Esophagus squamous epithelium (tissue), 5 donors: ENCODE measurements at regions not wholly inside any gene's neighbourhood (a gene's known extent, or its start where the extent isn't known, plus 50 kb on each side); places are given as distances from the start of the nearest gene placed in this dataset.

Source experiments
- DNase-seq: peaks from one replicate; lab custom pipeline; 2025; lab: John Stamatoyannopoulos, UW
- H3K27ac ChIP-seq, 4 donors: fragments of 200-600 bp; sonication (generic); one replicate each; pipeline ENCODE4 v1.5.1; 2016 to 2019; ENCODE audit warnings: mild to moderate bottlenecking in 1 of 4
- H3K27me3 ChIP-seq, 4 donors: fragments of 200-600 bp; sonication (generic); 1 replicate in 3 of 4; 2 replicates in 1 of 4; pipeline versions ENCODE4 v1.5.1 to v1.6.0; 2017 to 2021; ENCODE audit warnings: antibody characterized with exemption in 1 of 4
- H3K36me3 ChIP-seq, 3 donors: fragments of 200-600 bp; sonication (generic); one replicate each; pipeline ENCODE4 v1.5.1; 2016 to 2019
- H3K4me1 ChIP-seq, 3 donors: fragments of 200-600 bp; sonication (generic); one replicate each; pipeline ENCODE4 v1.5.1; 2017 to 2019
- H3K4me3 ChIP-seq, 4 donors: fragments of 200-600 bp; sonication (generic); 1 replicate in 3 of 4; 2 replicates in 1 of 4; pipeline ENCODE4 v1.5.1; 2016 to 2019; ENCODE audit warnings: mild to moderate bottlenecking in 2 of 4, moderate library complexity in 1 of 4
- H3K9me3 ChIP-seq, 3 donors: fragments of 200-600 bp; sonication (generic); one replicate each; pipeline ENCODE4 v1.5.1; 2016 to 2019
- CTCF ChIP-seq, 6 experiments: fragments of 450-650 bp in 4 of 6; fragments of 200-600 bp in 2 of 6; sonication (generic) in 2 of 6; IDR thresholded peaks; one replicate each; pipeline ENCODE4 v1.5.1; 2016 to 2019; ENCODE audit warnings: antibody characterized with exemption in 6 of 6, mild to moderate bottlenecking in 4 of 6, moderate library complexity in 4 of 6
- POLR2A ChIP-seq, 4 donors: fragments of 450-650 bp; IDR thresholded peaks; one replicate each; pipeline ENCODE4 v1.6.1; 2017; ENCODE audit warnings: antibody characterized with exemption in 4 of 4, mild to moderate bottlenecking in 4 of 4, moderate library complexity in 3 of 4
- WGBS, 2 donors: methylation state at CpG; one replicate each; pipeline ENCODE4 v1.1.5; 2018; 5-methylcytosine and 5-hydroxymethylcytosine counted together
- intact Hi-C: fragments of 100-400 bp; cut with DNase I; formaldehyde crosslinking; loops from one replicate; pipeline ENCODE4 v1.15.0; 2022
- donor health status: DM: yes; HTN: yes; CAD: no.

- Histone ChIP-seq H3K27me3 (no peaks in the 10 kb centered on the region), H3K9me3 (no peaks in the 10 kb centered on the region), H3K4me1 (no peaks in the 10 kb centered on the region), H3K36me3 (no peaks in the 10 kb centered on the region), H3K27ac (no peak overlapping the region), H3K4me3 (no peak overlapping the region)
- TF ChIP-seq POLR2A (IDR thresholded peaks at IDR 0.05): no peak
- no peak for TF ChIP-seq CTCF (IDR thresholded peaks at IDR 0.05)
- WGBS, 2 donors: 44 to 82% methylated on average over 1 of the region's 1 CpG
- no peak for DNase-seq
- intact Hi-C loops: no loop called here
These were observed 1787.0 kb upstream of the PIK3C3 start for GRCh38 chr18:40168026-40168425.

GRCh38 chr18:40163254-40163653 lies 1791.8 kb upstream of the PIK3C3 start:
- intact Hi-C loops: no loop called here
- Histone ChIP-seq H3K36me3 (no peaks in the 10 kb centered on the region), H3K9me3 (no peaks in the 10 kb centered on the region), H3K27me3 (no peaks in the 10 kb centered on the region), H3K4me1 (no peaks in the 10 kb centered on the region), H3K27ac (no peak overlapping the region), H3K4me3 (no peak overlapping the region)
- TF ChIP-seq CTCF (IDR thresholded peaks at IDR 0.05) (no peak), POLR2A (IDR thresholded peaks at IDR 0.05) (no peak)
- DNase-seq: no peak

GRCh38 chr18:40160361-40160760 lies 1794.7 kb upstream of the PIK3C3 start:
- Histone ChIP-seq H3K27ac (no peak overlapping the region), H3K27me3 (no peaks in the 10 kb centered on the region), H3K4me3 (no peak overlapping the region), H3K4me1 (no peaks in the 10 kb centered on the region), H3K9me3 (no peaks in the 10 kb centered on the region), H3K36me3 (no peaks in the 10 kb centered on the region)
- DNase-seq: no peak
- intact Hi-C loops: no loop called here
- WGBS, 2 donors: 65 to 83% methylated on average over 2 of the region's 2 CpGs
- TF ChIP-seq CTCF (IDR thresholded peaks at IDR 0.05): no peak
- no peak for TF ChIP-seq POLR2A (IDR thresholded peaks at IDR 0.05)

- Histone ChIP-seq H3K27ac (no peak overlapping the region), H3K4me3 (no peak overlapping the region), H3K36me3 (no peaks in the 10 kb centered on the region), H3K4me1 (no peaks in the 10 kb centered on the region), H3K9me3 (no peaks in the 10 kb centered on the region), H3K27me3 (no peaks in the 10 kb centered on the region)
- no peak for DNase-seq
- intact Hi-C loops: no loop called here
- peak in 4 of 6 experiments; percentile 27 to 60 (median 36) for TF ChIP-seq CTCF (IDR thresholded peaks at IDR 0.05)
- no peak for TF ChIP-seq POLR2A (IDR thresholded peaks at IDR 0.05)
- 31 to 33% methylated on average over 5 of the region's 5 CpGs for WGBS, 2 donors
These were observed 1795.7 kb upstream of the PIK3C3 start for GRCh38 chr18:40159141-40160017.

- Histone ChIP-seq H3K27ac (no peak overlapping the region), H3K4me1 (no peaks in the 10 kb centered on the region), H3K36me3 (no peaks in the 10 kb centered on the region), H3K9me3 (no peaks in the 10 kb centered on the region), H3K4me3 (no peak overlapping the region), H3K27me3 (no peaks in the 10 kb centered on the region)
- intact Hi-C loops: no loop called here
- WGBS, 2 donors: 87 to 88% methylated on average over 7 of the region's 7 CpGs
- no peak for DNase-seq
- TF ChIP-seq CTCF (IDR thresholded peaks at IDR 0.05): no peak
These were observed 1797.9 kb upstream of the PIK3C3 start for GRCh38 chr18:40157120-40157519.
